NCI-H2196 treated with DMSO at 0.1 percent for 48 hours (cell line): ENCODE measurements at regions not wholly inside any gene's neighbourhood (a gene's known extent, or its start where the extent isn't known, plus 50 kb on each side); places are given as distances from the start of the nearest gene placed in this dataset.
"Not testable (repeated sequence)": the region's sequence is repeated elsewhere in the genome, so short reads cannot be mapped to it uniquely, and the experiment has no call there.

Source experiments
- DNase-seq: peaks from one replicate; lab custom pipeline; 2025; ENCODE audit not compliant: unreplicated experiment; lab: John Stamatoyannopoulos, UW

DNA sequence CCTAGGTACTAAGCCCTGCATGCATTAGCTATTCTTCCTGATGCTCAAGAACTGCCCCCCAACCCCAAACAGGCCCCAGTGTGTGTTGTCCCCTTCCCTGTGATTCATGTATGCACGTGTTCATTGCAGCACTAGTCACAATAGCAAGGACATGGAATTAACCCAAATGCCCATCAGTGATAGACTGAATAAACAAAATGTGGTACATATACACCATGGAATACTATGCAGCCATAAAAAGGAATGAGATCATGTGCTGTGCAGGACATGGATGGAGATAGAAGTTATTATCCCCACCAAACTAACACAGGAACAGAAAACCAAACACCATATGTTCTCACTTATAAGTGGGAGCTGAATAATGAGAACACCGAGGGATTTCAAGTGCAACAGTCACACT lies 214.2 kb upstream of the SLC7A11 start:
- DNase-seq, result not testable (repeated sequence)

GRCh38 chr4:138455097-138455496 lies 212.9 kb upstream of the SLC7A11 start:
- no peak for DNase-seq

- no peak for DNase-seq
Observed at GRCh38 chr4:138452826-138453225, 210.7 kb upstream of the SLC7A11 start.

DNA sequence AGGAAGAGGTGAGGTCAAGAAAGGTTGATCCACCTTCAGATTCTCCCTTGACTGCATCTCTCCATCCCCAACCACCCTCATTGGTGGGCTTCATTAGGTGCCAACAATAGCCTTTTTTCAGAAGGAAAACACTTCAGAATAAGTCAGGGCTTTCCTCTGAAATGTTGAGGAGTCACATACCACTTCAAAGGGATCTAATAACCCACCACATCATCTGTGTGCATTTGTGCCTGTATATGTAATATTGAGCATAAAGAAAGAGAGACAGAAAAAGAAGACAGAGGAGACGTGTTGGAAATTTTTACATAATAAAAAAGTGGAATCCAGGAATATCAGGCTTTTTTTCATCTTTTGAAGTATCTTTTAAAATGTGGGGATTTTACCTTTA lies 209.1 kb upstream of the SLC7A11 start:
- DNase-seq, result no peak

GRCh38 chr4:138450546-138451275 lies 208.6 kb upstream of the SLC7A11 start:
- DNase-seq, result no peak

- DNase-seq, result no peak
Observed at GRCh38 chr4:138449938-138450337, 207.8 kb upstream of the SLC7A11 start.

GRCh38 chr4:138448169-138448568 lies 206.0 kb upstream of the SLC7A11 start:
- DNase-seq, result no peak

GRCh38 chr4:138446456-138446855 lies 204.3 kb upstream of the SLC7A11 start:
- DNase-seq, result no peak

- DNase-seq, result no peak
Observed at GRCh38 chr4:138445098-138445497, 202.9 kb upstream of the SLC7A11 start.

DNA sequence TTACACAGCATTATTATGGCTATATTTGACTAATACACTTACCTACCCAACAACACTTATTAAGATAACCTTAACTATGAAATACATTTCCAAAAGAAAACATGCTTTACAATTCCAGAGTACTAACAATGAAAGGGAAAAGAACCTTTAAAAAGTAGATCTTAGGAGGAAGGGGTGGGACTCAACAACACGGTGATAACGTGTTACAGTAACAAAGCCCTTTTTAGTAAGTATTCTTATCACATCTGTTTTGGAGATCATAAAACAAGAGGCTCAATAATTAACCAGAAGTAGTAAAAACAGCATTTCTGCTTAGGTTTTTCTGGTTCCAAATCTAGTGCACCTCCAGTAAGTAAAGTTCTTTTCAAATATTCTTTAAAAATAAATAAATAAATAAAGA lies 202.1 kb upstream of the SLC7A11 start:
- DNase-seq, result no peak

- no peak for DNase-seq
Observed at GRCh38 chr4:138439143-138439581, 197.0 kb upstream of the SLC7A11 start.

DNA sequence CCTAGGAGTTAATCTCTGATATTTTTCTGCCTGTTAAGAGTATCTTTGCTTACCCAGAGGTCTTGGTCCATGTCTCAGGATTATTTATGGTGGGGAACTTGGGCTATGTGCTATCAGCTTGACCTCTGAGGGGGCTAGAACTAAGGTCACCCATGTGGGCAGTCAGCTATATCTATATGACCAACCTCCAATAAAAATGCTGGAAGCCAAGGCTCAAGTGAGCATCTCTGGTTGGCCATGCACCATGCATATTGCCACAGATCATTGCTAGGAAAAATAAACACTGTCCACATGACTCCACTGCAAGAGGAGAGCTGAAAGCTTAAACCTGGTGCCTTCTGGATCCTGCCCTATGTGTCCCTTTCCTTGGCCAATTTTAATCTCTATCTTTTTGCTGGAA lies 196.5 kb upstream of the SLC7A11 start:
- no peak for DNase-seq

DNA sequence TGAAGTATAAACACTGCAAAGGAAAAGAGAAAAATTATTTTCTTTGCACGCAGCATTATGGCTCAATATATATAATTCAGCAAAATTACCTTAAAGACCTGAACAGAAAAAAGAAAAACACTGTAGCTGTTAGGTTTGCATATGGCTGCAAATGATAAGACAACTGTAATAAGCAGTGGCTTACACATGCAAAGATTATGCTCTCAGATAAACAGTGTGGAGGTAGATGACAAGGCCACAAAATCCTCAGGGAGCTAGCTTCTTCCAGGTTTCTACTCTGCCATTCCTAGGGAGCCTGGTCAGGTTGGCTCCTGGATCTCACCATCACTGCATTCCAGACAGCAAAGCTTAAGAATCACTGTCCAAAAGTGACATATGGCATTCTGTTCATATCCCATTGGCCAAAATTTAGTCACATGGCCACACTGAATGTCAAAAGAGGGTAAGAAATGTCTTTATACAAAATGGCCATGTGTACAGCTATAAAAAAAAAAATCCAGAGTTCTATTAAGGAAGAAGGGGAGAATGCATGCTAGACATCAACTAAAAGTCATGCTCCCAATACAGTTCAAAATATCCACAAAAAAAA lies 195.2 kb upstream of the SLC7A11 start:
- no peak for DNase-seq

- DNase-seq, result not testable (repeated sequence)
Observed at GRCh38 chr4:138435733-138436132, 193.6 kb upstream of the SLC7A11 start.

DNA sequence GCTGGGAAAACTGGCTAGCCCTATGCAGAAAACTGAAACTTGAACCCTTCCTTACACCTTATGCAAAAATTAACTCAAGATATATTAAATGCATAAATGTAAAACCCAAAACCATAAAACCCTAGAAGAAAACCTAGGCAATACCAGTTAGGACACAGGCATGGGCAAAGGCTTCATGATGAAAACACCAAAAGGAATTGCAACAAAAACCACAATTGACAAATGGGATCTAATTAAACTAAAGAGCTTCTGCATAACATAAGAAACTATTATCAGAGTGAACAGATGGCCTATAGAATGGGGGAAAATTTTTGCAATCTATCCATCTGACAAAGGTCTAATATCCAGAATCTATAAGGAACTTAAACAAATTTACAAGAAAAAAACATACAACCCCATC lies 192.9 kb upstream of the SLC7A11 start:
- DNase-seq, result not testable (repeated sequence)

GRCh38 chr4:138428611-138429010 lies 186.5 kb upstream of the SLC7A11 start:
- no peak for DNase-seq

GRCh38 chr4:138426786-138427185 lies 184.6 kb upstream of the SLC7A11 start:
- no peak for DNase-seq

- no peak for DNase-seq
Observed at GRCh38 chr4:138420471-138420870, 178.3 kb upstream of the SLC7A11 start.

- DNase-seq, result no peak
Observed at GRCh38 chr4:138414202-138414601, 172.1 kb upstream of the SLC7A11 start.

GRCh38 chr4:138413273-138413672 lies 171.1 kb upstream of the SLC7A11 start:
- DNase-seq, result no peak

GRCh38 chr4:138412847-138413246 lies 170.7 kb upstream of the SLC7A11 start:
- DNase-seq, result no peak

GRCh38 chr4:138410266-138410665 lies 168.1 kb upstream of the SLC7A11 start:
- DNase-seq, result no peak

GRCh38 chr4:138409670-138410069 lies 167.5 kb upstream of the SLC7A11 start:
- no peak for DNase-seq
